ENCODE measurements at regions not wholly inside any gene's neighbourhood (a gene's known extent, or its start where the extent isn't known, plus 50 kb on each side); places are given as distances from the start of the nearest gene placed in this dataset.

DNA sequence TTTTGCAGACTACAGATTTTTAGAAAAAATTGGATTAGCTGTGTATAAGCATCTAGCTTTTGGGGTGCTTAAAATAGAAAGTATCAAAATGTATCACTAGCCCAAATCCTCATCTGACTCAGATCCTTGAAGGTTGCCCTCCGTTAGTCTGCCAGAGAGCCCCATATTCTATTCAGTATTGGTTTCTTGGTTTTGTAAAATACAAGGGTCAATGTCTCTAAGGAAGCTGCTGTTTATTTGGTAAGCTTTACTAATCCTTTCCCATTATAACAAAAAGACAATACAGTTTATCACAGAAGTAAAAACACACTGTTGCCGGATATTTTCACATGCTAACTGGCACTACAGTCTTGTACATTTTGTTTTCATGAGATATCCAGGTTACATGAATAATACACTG, 92.8 kb upstream of the PTHLH start:
- TF ChIP-seq, protein P1, sequence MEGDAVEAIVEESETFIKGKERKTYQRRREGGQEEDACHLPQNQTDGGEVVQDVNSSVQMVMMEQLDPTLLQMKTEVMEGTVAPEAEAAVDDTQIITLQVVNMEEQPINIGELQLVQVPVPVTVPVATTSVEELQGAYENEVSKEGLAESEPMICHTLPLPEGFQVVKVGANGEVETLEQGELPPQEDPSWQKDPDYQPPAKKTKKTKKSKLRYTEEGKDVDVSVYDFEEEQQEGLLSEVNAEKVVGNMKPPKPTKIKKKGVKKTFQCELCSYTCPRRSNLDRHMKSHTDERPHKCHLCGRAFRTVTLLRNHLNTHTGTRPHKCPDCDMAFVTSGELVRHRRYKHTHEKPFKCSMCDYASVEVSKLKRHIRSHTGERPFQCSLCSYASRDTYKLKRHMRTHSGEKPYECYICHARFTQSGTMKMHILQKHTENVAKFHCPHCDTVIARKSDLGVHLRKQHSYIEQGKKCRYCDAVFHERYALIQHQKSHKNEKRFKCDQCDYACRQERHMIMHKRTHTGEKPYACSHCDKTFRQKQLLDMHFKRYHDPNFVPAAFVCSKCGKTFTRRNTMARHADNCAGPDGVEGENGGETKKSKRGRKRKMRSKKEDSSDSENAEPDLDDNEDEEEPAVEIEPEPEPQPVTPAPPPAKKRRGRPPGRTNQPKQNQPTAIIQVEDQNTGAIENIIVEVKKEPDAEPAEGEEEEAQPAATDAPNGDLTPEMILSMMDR (IDR thresholded peaks at IDR 0.05) = no peak
- TF ChIP-seq USF2 (IDR thresholded peaks at IDR 0.05; ENCODE audit: borderline replicate concordance, low read depth, low read length) (no peak), FOXM1 (IDR thresholded peaks at IDR 0.05; ENCODE audit: low read depth) (no peak)
